Upper lobe of left lung (tissue), 4 donors: ENCODE measurements at regions not wholly inside any gene's neighbourhood (a gene's known extent, or its start where the extent isn't known, plus 50 kb on each side); places are given as distances from the start of the nearest gene placed in this dataset.

ENCODE experiments used
- CTCF ChIP-seq, 6 experiments: fragments of 450-650 bp in 4 of 6; fragments of 200-600 bp in 2 of 6; sonication (generic) in 2 of 6; IDR thresholded peaks; one replicate each; pipeline ENCODE4 v1.5.1; 2016 to 2019; ENCODE audit warnings: antibody characterized with exemption in 6 of 6
- EP300 ChIP-seq, 4 donors: sonication (generic); formaldehyde crosslinking; IDR thresholded peaks; one replicate each; pipeline ENCODE4 v1.5.1; 2017; ENCODE audit warnings: antibody characterized with exemption in 4 of 4, control low read depth in 2 of 4
- POLR2A ChIP-seq, 4 donors: fragments of 450-650 bp; IDR thresholded peaks; one replicate each; pipeline ENCODE4 v1.5.1; 2016 to 2017; ENCODE audit warnings: antibody characterized with exemption in 4 of 4, mild to moderate bottlenecking in 2 of 4

- TF ChIP-seq EP300 (IDR thresholded peaks at IDR 0.05) (no peak), POLR2A (IDR thresholded peaks at IDR 0.05) (no peak), CTCF (IDR thresholded peaks at IDR 0.05) (no peak)
Measured at GRCh38 chr5:125148076-125148475, 401.6 kb upstream of the ZNF608 start.
